Upper lobe of left lung (tissue), 6 donors: ENCODE measurements at regions not wholly inside any gene's neighbourhood (a gene's known extent, or its start where the extent isn't known, plus 50 kb on each side); places are given as distances from the start of the nearest gene placed in this dataset.

Source experiments
- ATAC-seq, 2 donors: fragments of 200-7000 bp; cut with Tn5 transposase; one replicate each; pipeline ENCODE4 v1.9.1; 2022; ENCODE audit warnings: mild to moderate bottlenecking in 2 of 2, moderate library complexity in 2 of 2; ENCODE audit not compliant: low FRiP score in 2 of 2
- DNase-seq, 2 donors: peaks; one replicate each; pipeline ENCODE4 v3.0.0-alpha.2; 2019 to 2020
- H3K27ac ChIP-seq, 4 donors: fragments of 200-600 bp; sonication (generic); one replicate each; pipeline ENCODE4 v1.5.1; 2016 to 2019
- H3K27me3 ChIP-seq, 4 donors: fragments of 200-600 bp; sonication (generic); one replicate each; pipeline ENCODE4 v1.5.1; 2017 to 2019
- H3K36me3 ChIP-seq, 4 donors: fragments of 200-600 bp; sonication (generic); one replicate each; pipeline ENCODE4 v1.5.1; 2016 to 2019
- H3K4me1 ChIP-seq, 4 donors: fragments of 200-600 bp; sonication (generic); one replicate each; pipeline ENCODE4 v1.5.1; 2018 to 2019
- H3K4me3 ChIP-seq, 4 donors: fragments of 200-600 bp; sonication (generic); one replicate each; pipeline ENCODE4 v1.5.1; 2017 to 2019; ENCODE audit warnings: mild to moderate bottlenecking in 2 of 4, moderate library complexity in 1 of 4
- H3K9me3 ChIP-seq, 4 donors: fragments of 200-600 bp; sonication (generic); one replicate each; pipeline ENCODE4 v1.5.1; 2018 to 2019
- EP300 ChIP-seq, 4 donors: sonication (generic); formaldehyde crosslinking; IDR thresholded peaks; one replicate each; pipeline ENCODE4 v1.5.1; 2017; ENCODE audit warnings: antibody characterized with exemption in 4 of 4, control low read depth in 2 of 4
- POLR2A ChIP-seq, 4 donors: fragments of 450-650 bp; IDR thresholded peaks; one replicate each; pipeline ENCODE4 v1.5.1; 2016 to 2017; ENCODE audit warnings: antibody characterized with exemption in 4 of 4, mild to moderate bottlenecking in 2 of 4
- POLR2AphosphoS5 ChIP-seq, 2 donors: sonication (generic); formaldehyde crosslinking; IDR thresholded peaks; one replicate each; pipeline ENCODE4 v1.5.1; 2017; ENCODE audit warnings: antibody characterized with exemption in 2 of 2
- WGBS, 2 donors: methylation state at CpG; one replicate each; pipeline ENCODE4 v1.1.5; 2017 to 2018; 5-methylcytosine and 5-hydroxymethylcytosine counted together
- TF ChIP-seq, protein P1 (sequence below), 6 experiments: fragments of 450-650 bp in 4 of 6; fragments of 200-600 bp in 2 of 6; sonication (generic) in 2 of 6; IDR thresholded peaks; one replicate each; pipeline ENCODE4 v1.5.1; 2016 to 2019; ENCODE audit warnings: antibody characterized with exemption in 6 of 6
- donor health status: DM: no; HTN: no; CAD: no; lungs with moderate emphysema.
- donor health status: DM: no; HTN: yes; CAD: no; lungs with severe emphysema.

- Histone ChIP-seq H3K27me3 (no peaks in the 10 kb centered on the region), H3K4me3 (no peak overlapping the region), H3K9me3 (peaks cover 0 to 8% (median 0%) of the 10 kb centered on the region in 4 donors), H3K36me3 (no peaks in the 10 kb centered on the region), H3K4me1 (no peaks in the 10 kb centered on the region), H3K27ac (no peak overlapping the region)
- DNase-seq: no peak
- TF ChIP-seq EP300 (IDR thresholded peaks at IDR 0.05) (no peak), POLR2AphosphoS5 (IDR thresholded peaks at IDR 0.05) (no peak), POLR2A (IDR thresholded peaks at IDR 0.05) (no peak)
- 96% methylated on average over 11 of the region's 11 CpGs for WGBS, 2 donors
- ATAC-seq: no peak
Observed at GRCh38 chr6:15800841-15801617, 138.2 kb upstream of the DTNBP1 start.

- Histone ChIP-seq H3K4me3 (no peak overlapping the region), H3K27ac (no peak overlapping the region), H3K27me3 (no peaks in the 10 kb centered on the region), H3K36me3 (no peaks in the 10 kb centered on the region), H3K9me3 (peaks cover 0 to 8% (median 0%) of the 10 kb centered on the region in 4 donors), H3K4me1 (no peaks in the 10 kb centered on the region)
- ATAC-seq (no peak), DNase-seq (no peak)
- TF ChIP-seq, protein P1, sequence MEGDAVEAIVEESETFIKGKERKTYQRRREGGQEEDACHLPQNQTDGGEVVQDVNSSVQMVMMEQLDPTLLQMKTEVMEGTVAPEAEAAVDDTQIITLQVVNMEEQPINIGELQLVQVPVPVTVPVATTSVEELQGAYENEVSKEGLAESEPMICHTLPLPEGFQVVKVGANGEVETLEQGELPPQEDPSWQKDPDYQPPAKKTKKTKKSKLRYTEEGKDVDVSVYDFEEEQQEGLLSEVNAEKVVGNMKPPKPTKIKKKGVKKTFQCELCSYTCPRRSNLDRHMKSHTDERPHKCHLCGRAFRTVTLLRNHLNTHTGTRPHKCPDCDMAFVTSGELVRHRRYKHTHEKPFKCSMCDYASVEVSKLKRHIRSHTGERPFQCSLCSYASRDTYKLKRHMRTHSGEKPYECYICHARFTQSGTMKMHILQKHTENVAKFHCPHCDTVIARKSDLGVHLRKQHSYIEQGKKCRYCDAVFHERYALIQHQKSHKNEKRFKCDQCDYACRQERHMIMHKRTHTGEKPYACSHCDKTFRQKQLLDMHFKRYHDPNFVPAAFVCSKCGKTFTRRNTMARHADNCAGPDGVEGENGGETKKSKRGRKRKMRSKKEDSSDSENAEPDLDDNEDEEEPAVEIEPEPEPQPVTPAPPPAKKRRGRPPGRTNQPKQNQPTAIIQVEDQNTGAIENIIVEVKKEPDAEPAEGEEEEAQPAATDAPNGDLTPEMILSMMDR (IDR thresholded peaks at IDR 0.05): no peak
- TF ChIP-seq POLR2AphosphoS5 (IDR thresholded peaks at IDR 0.05): no peak
- no peak for TF ChIP-seq EP300 (IDR thresholded peaks at IDR 0.05)
- TF ChIP-seq POLR2A (IDR thresholded peaks at IDR 0.05): no peak
- WGBS, 2 donors: 56 to 80% methylated on average over 2 of the region's 2 CpGs
Observed at GRCh38 chr6:15798533-15799255, 135.9 kb upstream of the DTNBP1 start.

DNA sequence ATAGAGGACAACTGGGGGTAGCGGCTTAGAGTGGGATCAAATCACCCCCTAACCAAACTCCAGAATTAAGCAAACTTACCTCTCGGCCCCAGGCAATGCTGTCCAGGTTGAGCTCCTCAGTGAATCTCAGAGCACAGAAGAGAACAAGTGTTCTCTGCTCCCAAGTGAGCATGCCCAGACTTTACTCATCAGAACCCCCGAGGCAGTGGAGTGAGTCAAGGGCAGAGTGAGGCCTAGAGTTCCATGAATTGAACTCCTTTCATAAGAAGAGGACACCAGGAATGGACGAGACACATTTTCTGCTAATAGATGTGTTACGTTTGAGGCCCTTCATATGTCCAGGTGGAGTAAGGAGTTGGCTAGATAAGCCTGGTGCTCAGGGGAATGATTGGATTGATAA, 134.0 kb upstream of the DTNBP1 start:
- ATAC-seq (no peak), DNase-seq (no peak)
- TF ChIP-seq, protein P1 (IDR thresholded peaks at IDR 0.05): no peak
- TF ChIP-seq POLR2AphosphoS5 (IDR thresholded peaks at IDR 0.05) (no peak), POLR2A (IDR thresholded peaks at IDR 0.05) (no peak), EP300 (IDR thresholded peaks at IDR 0.05) (no peak)
- Histone ChIP-seq H3K4me3 (no peak overlapping the region), H3K9me3 (peaks cover 0 to 8% (median 0%) of the 10 kb centered on the region in 4 donors), H3K27me3 (no peaks in the 10 kb centered on the region), H3K27ac (no peak overlapping the region), H3K36me3 (no peaks in the 10 kb centered on the region), H3K4me1 (peaks cover 0 to 3% (median under 1%) of the 10 kb centered on the region in 4 donors)
- 66 to 86% methylated on average over 5 of the region's 5 CpGs for WGBS, 2 donors

GRCh38 chr6:15796130-15796771, 133.4 kb upstream of the DTNBP1 start:
- H3K36me3 ChIP-seq: no peaks in the 10 kb centered on the region
- peaks cover 0 to 8% (median 0%) of the 10 kb centered on the region in 4 donors for H3K9me3 ChIP-seq
- TF ChIP-seq EP300 (IDR thresholded peaks at IDR 0.05) (no peak), POLR2A (IDR thresholded peaks at IDR 0.05) (no peak), POLR2AphosphoS5 (IDR thresholded peaks at IDR 0.05) (no peak)
- TF ChIP-seq, protein P1 (IDR thresholded peaks at IDR 0.05): no peak
- H3K4me1 ChIP-seq: peaks cover 0 to 7% (median 2%) of the 10 kb centered on the region in 4 donors
- WGBS, 2 donors: 78 to 83% methylated on average over 7 of the region's 7 CpGs
- no peak overlapping the region for H3K4me3 ChIP-seq
- DNase-seq: no peak
- H3K27ac ChIP-seq: no peak overlapping the region
- ATAC-seq: no peak
- H3K27me3 ChIP-seq: no peaks in the 10 kb centered on the region

DNA sequence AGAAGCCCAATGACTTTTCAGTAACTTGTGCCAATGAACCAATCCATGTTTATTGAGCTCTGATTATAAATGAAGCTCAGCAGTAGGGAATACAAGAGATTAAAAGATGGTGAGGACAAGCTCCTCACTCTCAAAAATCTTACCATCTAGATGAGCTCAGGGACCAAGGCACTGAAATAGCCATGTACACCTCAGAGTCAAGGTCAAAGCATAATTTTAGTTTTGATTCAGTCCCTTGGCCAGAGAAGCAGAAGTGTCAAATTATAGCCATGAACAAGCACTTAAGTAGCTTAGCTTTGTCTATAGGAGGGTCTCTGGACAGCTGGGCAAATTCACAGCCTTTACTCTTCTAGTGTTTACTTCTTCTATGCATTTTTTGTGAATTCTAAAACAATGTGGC, 131.0 kb upstream of the DTNBP1 start:
- no peaks in the 10 kb centered on the region for H3K27me3 ChIP-seq
- DNase-seq (no peak), ATAC-seq (no peak)
- TF ChIP-seq POLR2AphosphoS5 (IDR thresholded peaks at IDR 0.05) (no peak), EP300 (IDR thresholded peaks at IDR 0.05) (no peak), POLR2A (IDR thresholded peaks at IDR 0.05) (no peak)
- TF ChIP-seq, protein P1 (IDR thresholded peaks at IDR 0.05): no peak
- H3K4me3 ChIP-seq: no peak overlapping the region
- no peaks in the 10 kb centered on the region for H3K36me3 ChIP-seq
- peaks cover 0 to 8% (median 0%) of the 10 kb centered on the region in 4 donors for H3K9me3 ChIP-seq
- H3K27ac ChIP-seq: no peak overlapping the region
- H3K4me1 ChIP-seq: peaks cover 0 to 11% (median 5%) of the 10 kb centered on the region in 4 donors
